HUES6 (cell line): ENCODE measurements at regions not wholly inside any gene's neighbourhood (a gene's known extent, or its start where the extent isn't known, plus 50 kb on each side); places are given as distances from the start of the nearest gene placed in this dataset.
"Not testable (repeated sequence)": the region's sequence is repeated elsewhere in the genome, so short reads cannot be mapped to it uniquely, and the experiment has no call there.

Source experiments
- H3K27ac ChIP-seq: 2 replicates; pipeline ENCODE4 v1.7.0; 2013; ENCODE audit warnings: low read depth, mild to moderate bottlenecking, low read length, inconsistent platforms
- H3K27me3 ChIP-seq: 2 replicates; pipeline ENCODE4 v1.6.1; 2013; ENCODE audit warnings: low read length; ENCODE audit not compliant: control insufficient read depth, insufficient read depth
- H3K36me3 ChIP-seq: 2 replicates; pipeline ENCODE4 v1.6.1; 2013; ENCODE audit warnings: low read length; ENCODE audit not compliant: control insufficient read depth, insufficient read depth
- H3K4me1 ChIP-seq: 2 replicates; pipeline ENCODE4 v1.6.1; 2013; ENCODE audit warnings: low read length; ENCODE audit not compliant: control insufficient read depth, insufficient read depth
- H3K4me3 ChIP-seq: 2 replicates; pipeline ENCODE4 v1.5.1; 2013; ENCODE audit warnings: low read depth, low read length
- H3K9ac ChIP-seq: one replicate; pipeline ENCODE4 v1.6.1; 2013; ENCODE audit warnings: mild to moderate bottlenecking, low read length
- H3K9me3 ChIP-seq: 2 replicates; pipeline ENCODE4 v1.6.1; 2013; ENCODE audit warnings: low read depth, low read length; ENCODE audit not compliant: control insufficient read depth, insufficient read depth

DNA sequence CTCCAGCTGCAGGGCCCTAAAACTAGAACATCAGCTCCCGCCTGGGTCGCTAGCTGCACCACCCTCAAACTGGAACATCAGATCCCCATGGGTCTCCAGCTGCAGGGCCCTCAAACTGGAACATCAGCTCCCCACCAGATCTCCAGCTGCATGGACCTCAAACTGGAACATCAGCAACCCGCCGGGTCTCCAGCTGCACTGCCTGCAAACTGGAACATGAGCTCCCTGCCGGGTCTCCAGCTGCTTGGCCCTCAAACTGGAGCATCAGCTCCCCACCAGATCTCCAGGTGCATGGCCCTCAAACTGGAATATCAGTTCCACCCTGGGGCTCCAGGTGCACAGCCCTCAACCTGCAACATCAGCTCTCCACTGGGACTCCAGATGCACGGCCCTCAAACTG, 82.7 kb downstream of the TFRC start:
- peaks cover 27% of the 10 kb centered on the region for H3K9me3 ChIP-seq
- not testable (repeated sequence) for H3K27ac ChIP-seq, H3K4me1 ChIP-seq, H3K4me3 ChIP-seq, H3K36me3 ChIP-seq, H3K9ac ChIP-seq, H3K27me3 ChIP-seq

- not testable (repeated sequence) for H3K9ac ChIP-seq
These were observed 85.6 kb downstream of the TFRC start for GRCh38 chr3:195996314-195996713.

GRCh38 chr3:195994343-195994742, 86.0 kb upstream of the TNK2 start:
- not testable (repeated sequence) for H3K27me3 ChIP-seq, H3K27ac ChIP-seq, H3K4me1 ChIP-seq, H3K36me3 ChIP-seq, H3K9me3 ChIP-seq, H3K9ac ChIP-seq, H3K4me3 ChIP-seq

More at GRCh38 chr3:195996314-195996713, 85.6 kb downstream of the TFRC start:
- H3K36me3 ChIP-seq, H3K4me3 ChIP-seq, H3K27me3 ChIP-seq, H3K4me1 ChIP-seq, H3K27ac ChIP-seq, H3K9me3 ChIP-seq: not testable (repeated sequence)

GRCh38 chr3:195993671-195994070, 85.3 kb upstream of the TNK2 start:
- not testable (repeated sequence) for H3K27me3 ChIP-seq, H3K4me3 ChIP-seq, H3K36me3 ChIP-seq, H3K4me1 ChIP-seq, H3K9ac ChIP-seq, H3K9me3 ChIP-seq, H3K27ac ChIP-seq

DNA sequence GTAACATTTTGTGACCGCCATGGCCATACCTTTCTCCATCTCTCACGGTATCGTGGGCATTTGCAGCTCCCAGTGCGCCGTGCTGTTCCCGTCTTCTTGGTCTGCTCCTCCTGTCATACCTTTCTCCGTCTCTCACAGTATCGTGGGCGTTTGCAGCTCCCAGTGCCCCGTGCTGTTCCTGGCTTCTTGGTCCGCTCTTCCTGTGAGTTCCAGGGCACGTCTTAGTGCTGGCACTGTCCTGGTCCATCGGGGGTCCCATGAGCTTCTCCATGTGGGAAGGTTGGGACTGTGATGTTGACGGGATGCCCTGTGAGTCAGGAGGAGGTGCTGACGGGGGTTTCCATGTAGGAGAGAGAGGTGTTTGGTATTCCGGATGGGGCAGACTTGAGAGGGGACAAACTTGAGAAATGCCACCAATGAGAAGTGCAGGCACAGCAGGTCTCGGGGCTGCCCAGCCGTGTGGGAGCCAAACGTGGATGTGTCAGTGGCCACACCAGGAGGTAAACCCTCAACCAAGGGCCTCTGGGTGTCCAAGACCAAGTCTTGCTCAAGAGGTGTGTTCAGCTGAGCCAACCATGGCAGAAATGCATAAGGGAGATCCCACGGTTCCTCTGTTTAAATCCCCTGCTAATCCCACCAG, 84.7 kb upstream of the TNK2 start:
- not testable (repeated sequence) for H3K9me3 ChIP-seq, H3K4me3 ChIP-seq, H3K27me3 ChIP-seq, H3K4me1 ChIP-seq, H3K9ac ChIP-seq, H3K36me3 ChIP-seq, H3K27ac ChIP-seq

GRCh38 chr3:195991986-195992385, 83.6 kb upstream of the TNK2 start:
- not testable (repeated sequence) for H3K27me3 ChIP-seq, H3K4me3 ChIP-seq, H3K9me3 ChIP-seq, H3K9ac ChIP-seq, H3K36me3 ChIP-seq, H3K27ac ChIP-seq, H3K4me1 ChIP-seq

- H3K4me3 ChIP-seq, H3K4me1 ChIP-seq, H3K36me3 ChIP-seq, H3K27me3 ChIP-seq, H3K27ac ChIP-seq, H3K9ac ChIP-seq, H3K9me3 ChIP-seq: not testable (repeated sequence)
These were observed 82.9 kb upstream of the TNK2 start for GRCh38 chr3:195991243-195991642.

- peak overlapping the region; percentile 64 for H3K9ac ChIP-seq
- H3K27ac ChIP-seq = not testable (repeated sequence)
These were observed 82.5 kb upstream of the TNK2 start for GRCh38 chr3:195990841-195991174.

DNA sequence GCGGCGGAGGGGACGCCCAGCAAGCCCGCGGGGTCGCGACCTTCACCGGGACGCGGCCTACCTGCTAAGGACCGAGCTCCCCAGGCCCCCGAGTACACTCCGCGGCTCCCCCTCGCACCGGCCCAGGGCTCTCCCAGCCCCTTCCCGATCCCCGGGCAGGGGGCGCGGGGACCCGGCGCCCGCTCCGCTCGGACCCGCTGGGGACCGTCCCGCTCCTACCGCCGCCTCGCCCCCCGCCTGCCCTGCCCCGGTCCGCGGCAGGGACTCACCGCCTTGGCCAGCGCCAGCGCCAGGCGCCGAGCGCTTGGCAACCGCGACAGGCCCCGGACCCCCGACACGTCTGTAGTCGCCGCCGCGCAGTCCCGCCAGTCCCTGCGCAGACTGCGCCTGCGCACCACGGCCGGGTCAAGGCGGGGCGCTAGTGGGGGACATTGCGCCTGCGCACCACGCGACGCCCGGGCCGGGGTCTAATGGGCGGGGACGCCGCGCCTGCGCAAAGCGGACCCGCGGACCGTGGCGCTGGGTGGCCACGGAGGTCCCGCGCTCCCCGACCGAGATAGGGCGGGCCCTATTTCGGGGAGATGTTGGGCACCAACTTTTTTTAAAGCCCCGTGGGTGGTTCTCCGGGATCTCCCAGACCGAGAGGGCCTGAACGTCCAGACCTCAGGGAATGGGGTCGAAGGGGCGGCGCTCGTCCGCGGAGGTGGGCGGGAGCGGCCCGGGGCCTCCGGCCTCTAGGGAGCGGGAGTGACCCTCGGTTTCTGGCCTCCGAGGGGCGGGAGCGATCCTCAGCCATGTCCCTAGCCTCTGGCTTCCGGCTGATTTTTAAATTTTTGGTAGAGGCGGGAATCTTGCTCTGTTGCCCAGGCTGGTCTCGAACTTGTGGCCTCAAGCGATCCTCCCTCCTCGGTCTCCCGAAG, 81.8 kb upstream of the TNK2 start:
- H3K4me1 ChIP-seq, H3K9me3 ChIP-seq, H3K27ac ChIP-seq, H3K27me3 ChIP-seq, H3K36me3 ChIP-seq: not testable (repeated sequence)
- Histone ChIP-seq H3K9ac (peak overlapping the region; percentile 64), H3K4me3 (peak overlapping the region; percentile 69)

More at GRCh38 chr3:195990841-195991174, 82.5 kb upstream of the TNK2 start:
- not testable (repeated sequence) for H3K9me3 ChIP-seq, H3K4me1 ChIP-seq, H3K27me3 ChIP-seq, H3K36me3 ChIP-seq
- peak overlapping the region; percentile 69 for H3K4me3 ChIP-seq

GRCh38 chr3:195989197-195989920, 81.0 kb upstream of the TNK2 start:
- not testable (repeated sequence) for H3K9me3 ChIP-seq, H3K27me3 ChIP-seq, H3K4me1 ChIP-seq, H3K27ac ChIP-seq, H3K36me3 ChIP-seq
- H3K4me3 ChIP-seq = peak overlapping the region; percentile 60
- peak overlapping the region; percentile 33 for H3K9ac ChIP-seq

DNA sequence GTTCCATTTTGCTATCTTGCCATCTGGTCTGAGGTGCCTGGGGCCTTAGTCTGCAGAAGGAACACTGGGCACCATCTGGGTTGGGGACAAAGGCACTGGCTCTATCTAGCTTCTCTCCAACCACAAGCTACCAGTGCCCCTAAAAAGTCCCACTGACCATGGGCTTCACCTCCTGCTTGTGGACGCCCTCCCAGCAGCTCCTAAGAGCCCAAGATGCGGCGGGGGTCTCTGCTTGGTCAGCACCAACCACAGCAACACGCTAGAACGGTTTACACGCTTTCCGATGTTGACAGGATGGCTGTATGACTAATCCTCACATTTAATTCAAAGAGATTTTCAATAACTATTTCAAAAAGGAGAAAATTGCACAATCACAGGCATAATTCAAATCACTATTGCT, 80.4 kb upstream of the TNK2 start:
- not testable (repeated sequence) for H3K27me3 ChIP-seq, H3K9me3 ChIP-seq, H3K27ac ChIP-seq, H3K9ac ChIP-seq, H3K4me1 ChIP-seq, H3K36me3 ChIP-seq, H3K4me3 ChIP-seq
